SU-DHL-6 (cell line): ENCODE measurements at regions not wholly inside any gene's neighbourhood (a gene's known extent, or its start where the extent isn't known, plus 50 kb on each side); places are given as distances from the start of the nearest gene placed in this dataset.

Experiments used
- CTCF ChIP-seq: fragments of 200-600 bp; sonication (generic); IDR thresholded peaks from one replicate; pipeline ENCODE4 v1.5.1; 2017; ENCODE audit warnings: antibody characterized with exemption, mild to moderate bottlenecking, low read length, moderate library complexity; ENCODE audit not compliant: insufficient read depth, poor library complexity, severe bottlenecking
- EZH2phosphoT487 ChIP-seq: fragments of 200-600 bp; sonication (generic), shearing (Covaris generic); conservative IDR thresholded peaks from 2 replicates; pipeline ENCODE4 v1.6.1; 2018; ENCODE audit warnings: mild to moderate bottlenecking, antibody characterized with exemption, low read length, moderate library complexity, mixed read lengths

- TF ChIP-seq CTCF, result no peak
- no peak for TF ChIP-seq EZH2phosphoT487
Observed at GRCh38 chr2:47237375-47238334, 61.3 kb upstream of the CALM2 start.
